Small intestine (tissue), 7 donors: ENCODE measurements at regions not wholly inside any gene's neighbourhood (a gene's known extent, or its start where the extent isn't known, plus 50 kb on each side); places are given as distances from the start of the nearest gene placed in this dataset.
"Not testable (repeated sequence)": the region's sequence is repeated elsewhere in the genome, so short reads cannot be mapped to it uniquely, and the experiment has no call there.

Source experiments
- DNase-seq, 2 donors: peaks; one replicate each; pipeline versions ENCODE4 v3.0.0 to v3.0.0-alpha.2; 2013
- FAIRE-seq: peaks from 2 replicates; lab custom pipeline; 2012; peaks lifted over from hg19 to GRCh38; lab: Jason Lieb, UNC
- H3K27ac ChIP-seq, 3 donors: one replicate each; pipeline ENCODE4 v1.5.1; 2013; ENCODE audit warnings: low read length in 2 of 3, mild to moderate bottlenecking in 2 of 3, control low read depth in 1 of 3, inconsistent platforms in 1 of 3, low read depth in 1 of 3, moderate library complexity in 1 of 3
- H3K27me3 ChIP-seq, 3 donors: one replicate each; pipeline ENCODE4 v1.6.1; 2013; ENCODE audit warnings: low read length in 3 of 3, inconsistent platforms in 1 of 3; ENCODE audit not compliant: control insufficient read depth in 3 of 3, insufficient read depth in 3 of 3
- H3K36me3 ChIP-seq, 3 donors: one replicate each; pipeline ENCODE4 v1.6.1; 2013; ENCODE audit warnings: low read length in 3 of 3, inconsistent platforms in 1 of 3, low read depth in 1 of 3, mild to moderate bottlenecking in 1 of 3, moderate library complexity in 1 of 3; ENCODE audit not compliant: control insufficient read depth in 3 of 3, insufficient read depth in 2 of 3
- H3K4me1 ChIP-seq, 3 donors: one replicate each; pipeline ENCODE4 v1.6.1; 2013; ENCODE audit warnings: low read length in 2 of 3, inconsistent platforms in 1 of 3, low read depth in 1 of 3, mild to moderate bottlenecking in 1 of 3, moderate library complexity in 1 of 3; ENCODE audit not compliant: control insufficient read depth in 3 of 3, insufficient read depth in 2 of 3
- H3K4me3 ChIP-seq, 3 donors: one replicate each; pipeline ENCODE4 v1.5.1; 2013; ENCODE audit warnings: low read length in 3 of 3, control low read depth in 1 of 3, inconsistent platforms in 1 of 3, low read depth in 1 of 3, mild to moderate bottlenecking in 1 of 3, moderate library complexity in 1 of 3
- H3K9me3 ChIP-seq, 2 donors: one replicate each; pipeline ENCODE4 v1.6.1; 2013; ENCODE audit warnings: low read depth in 1 of 2, low read length in 1 of 2; ENCODE audit not compliant: control insufficient read depth in 2 of 2, insufficient read depth in 1 of 2
- WGBS, 3 donors: extraction: QIAGEN DNeasy Blood & Tissue Kit; methylation state at CpG; one replicate each; pipeline ENCODE4 v1.1.7; 2013; 5-methylcytosine and 5-hydroxymethylcytosine counted together
- donor health status: healthy with polysubstance abuse.
- donor health status: control.
- donor health status: control.
- donor health status: Bipolar disorder and iron deficiency.
- donor health status: healthy.

GRCh38 chr17:37859451-37859850 lies 64.8 kb upstream of the TBC1D3K start:
- FAIRE-seq (no peak), DNase-seq (no peak)
- Histone ChIP-seq H3K27ac (no peak overlapping the region), H3K9me3 (peaks cover 0 to 18% of the 10 kb centered on the region in 2 donors), H3K27me3 (peaks cover 0 to 2% (median 0%) of the 10 kb centered on the region in 3 donors), H3K4me1 (no peaks in the 10 kb centered on the region), H3K4me3 (no peak overlapping the region), H3K36me3 (no peaks in the 10 kb centered on the region)
- 90 to 97% (median 92%) methylated on average over 1 of the region's 1 CpG for WGBS, 3 donors

DNA sequence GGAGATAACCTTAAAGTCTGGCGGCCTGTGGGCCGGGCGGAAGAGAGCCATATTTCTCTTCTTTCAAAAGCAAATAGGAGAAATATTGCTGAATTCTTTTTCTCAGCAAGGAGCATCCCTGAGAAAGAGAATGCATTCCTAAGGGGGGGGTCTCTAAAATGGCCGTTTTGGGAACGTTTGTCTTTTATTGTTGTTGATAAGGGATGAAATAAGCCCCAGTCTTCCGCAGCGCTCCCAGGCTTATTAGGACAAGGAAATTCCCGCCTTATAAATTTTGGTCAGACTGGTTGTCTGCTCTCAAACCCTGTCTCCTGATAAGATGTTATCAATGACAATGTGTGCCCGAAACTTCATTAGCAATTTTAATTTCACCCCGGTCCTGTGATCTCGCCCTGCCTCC lies 65.8 kb upstream of the TBC1D3K start:
- H3K4me1 ChIP-seq, H3K4me3 ChIP-seq, DNase-seq, FAIRE-seq, H3K27ac ChIP-seq, H3K36me3 ChIP-seq, H3K27me3 ChIP-seq: not testable (repeated sequence)
- H3K9me3 ChIP-seq: peaks cover 0 to 18% of the 10 kb centered on the region in 2 donors
- 89 to 92% (median 89%) methylated on average over 11 of the region's 11 CpGs for WGBS, 3 donors

DNA sequence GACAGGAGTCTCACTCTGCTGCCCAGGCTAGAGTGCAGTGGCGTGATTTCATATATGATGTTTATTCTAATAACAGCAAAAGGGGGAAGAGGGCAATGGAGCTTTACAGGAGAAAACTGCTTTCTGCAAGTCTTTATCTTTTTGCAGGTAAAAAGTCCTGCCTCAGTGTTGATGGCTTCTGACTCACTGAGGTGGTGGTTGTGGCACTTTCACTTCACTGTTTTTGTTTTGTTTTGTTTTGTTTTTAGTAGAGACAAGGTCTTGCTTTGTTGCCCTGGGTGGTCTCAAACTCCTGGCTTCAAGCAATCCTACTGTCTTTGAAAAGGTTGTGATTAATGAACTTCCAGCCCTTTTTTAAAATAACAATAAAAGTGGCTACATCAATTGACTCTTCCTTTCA lies 68.0 kb upstream of the TBC1D3K start:
- Histone ChIP-seq H3K36me3 (no peaks in the 10 kb centered on the region), H3K27me3 (peaks cover 0 to 2% (median 0%) of the 10 kb centered on the region in 3 donors), H3K4me3 (no peak overlapping the region), H3K27ac (no peak overlapping the region), H3K9me3 (peaks cover 0 to 18% of the 10 kb centered on the region in 2 donors), H3K4me1 (no peaks in the 10 kb centered on the region)
- 81 to 100% (median 94%) methylated on average over 1 of the region's 1 CpG for WGBS, 3 donors
- no peak for DNase-seq
- no peak for FAIRE-seq

DNA sequence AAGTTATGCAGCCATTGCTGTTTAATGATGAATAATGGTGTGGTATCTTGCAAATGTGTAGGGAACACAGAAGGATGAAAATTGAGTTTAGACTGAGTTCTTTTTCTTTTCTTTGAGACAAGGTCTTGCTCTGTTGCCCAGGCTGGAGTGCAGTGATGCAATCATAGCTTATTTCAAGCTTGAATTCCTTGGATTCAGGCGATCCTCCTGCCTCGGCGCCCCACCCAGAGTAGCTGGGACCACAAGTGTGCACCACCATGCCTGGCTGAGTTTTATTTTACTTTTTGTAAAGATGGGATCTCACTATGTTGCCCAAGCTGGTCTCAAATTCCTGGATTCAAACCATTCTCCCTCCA lies 74.6 kb upstream of the TBC1D3K start:
- Histone ChIP-seq H3K27me3 (peaks cover 0 to under 1% (median 0%) of the 10 kb centered on the region in 3 donors), H3K9me3 (no peaks in the 10 kb centered on the region), H3K4me3 (no peak overlapping the region), H3K27ac (no peak overlapping the region), H3K4me1 (no peaks in the 10 kb centered on the region), H3K36me3 (no peaks in the 10 kb centered on the region)
- WGBS, 3 donors: 87 to 93% (median 89%) methylated on average over 3 of the region's 3 CpGs
- FAIRE-seq: no peak
- DNase-seq: no peak

DNA sequence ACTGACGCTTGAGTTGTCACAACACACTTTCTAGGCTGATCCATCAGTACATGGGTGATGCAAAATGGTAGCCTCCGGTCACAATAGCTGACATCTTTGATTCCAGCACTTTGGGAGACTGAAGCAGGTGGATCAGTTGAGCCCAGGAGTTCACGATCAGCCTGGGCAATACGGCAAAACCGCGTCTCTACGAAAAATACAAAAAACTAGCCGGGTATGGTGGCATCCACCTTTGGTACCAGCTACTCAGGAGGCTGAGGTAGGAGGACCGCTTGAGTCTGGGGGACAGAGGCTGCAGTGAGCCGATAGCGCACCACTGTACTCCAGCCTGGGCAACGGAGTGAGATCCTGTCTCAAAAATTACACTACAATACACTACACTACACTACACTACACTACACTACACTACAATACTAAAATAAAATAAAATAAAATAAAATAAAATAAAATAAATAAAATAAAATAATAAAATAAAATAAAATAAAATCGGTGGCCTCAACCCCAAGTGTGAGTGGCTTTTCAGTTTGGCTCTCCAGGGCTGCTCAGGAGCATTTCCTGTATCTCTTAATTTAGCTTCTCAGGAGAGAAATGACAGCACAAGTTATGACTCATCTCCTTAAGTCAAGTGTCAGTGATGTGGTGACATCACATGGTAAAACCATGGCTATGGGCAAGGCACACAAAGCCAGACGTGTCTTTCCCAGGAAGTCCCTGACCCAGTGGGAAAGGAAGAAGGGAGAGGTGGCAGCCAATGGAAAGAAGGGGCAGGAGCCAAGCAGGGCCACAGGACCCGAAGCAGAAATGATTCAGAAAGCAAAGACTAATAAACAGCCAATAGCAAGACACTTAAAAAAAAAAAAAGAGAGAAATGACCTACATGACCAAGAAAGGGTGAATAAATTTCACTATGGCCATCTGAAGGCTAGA lies 75.3 kb upstream of the TBC1D3K start:
- DNase-seq (peak in 1 of 2 donors; percentile 11), FAIRE-seq (no peak)
- peaks cover 0 to 7% (median 0%) of the 10 kb centered on the region in 3 donors for H3K27me3 ChIP-seq
- 84% methylated on average over 15 of the region's 15 CpGs for WGBS, 3 donors
- H3K9me3 ChIP-seq: no peaks in the 10 kb centered on the region
- H3K4me1 ChIP-seq: no peaks in the 10 kb centered on the region
- H3K4me3 ChIP-seq: no peak overlapping the region
- H3K36me3 ChIP-seq: no peaks in the 10 kb centered on the region
- H3K27ac ChIP-seq: no peak overlapping the region

DNA sequence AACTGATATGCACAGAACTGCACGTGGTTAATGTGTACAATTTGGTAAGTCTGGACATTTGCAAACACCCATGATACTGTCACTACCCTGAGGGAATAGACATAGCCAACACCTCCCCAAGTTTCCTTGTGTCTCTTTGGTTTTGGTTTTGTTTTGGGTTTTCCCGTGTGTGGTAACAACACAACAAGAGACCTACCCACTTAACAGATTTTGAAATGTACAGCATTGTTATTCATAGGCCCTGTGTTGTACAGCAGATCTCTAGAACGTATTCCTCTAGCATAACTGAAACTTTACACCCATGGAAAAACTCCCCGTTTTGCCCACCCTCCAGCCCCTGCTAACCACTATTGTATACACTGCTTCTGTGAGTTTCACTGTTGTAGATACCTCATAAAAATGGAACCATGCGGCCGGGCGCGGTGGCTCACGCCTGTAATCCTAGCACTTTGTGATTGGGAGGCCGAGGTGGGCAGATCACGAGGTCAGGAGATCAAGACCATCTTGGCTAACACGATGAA lies 76.3 kb upstream of the TBC1D3K start:
- H3K4me3 ChIP-seq: no peak overlapping the region
- FAIRE-seq (no peak), DNase-seq (no peak)
- H3K9me3 ChIP-seq: no peaks in the 10 kb centered on the region
- 82 to 84% (median 82%) methylated on average over 12 of the region's 12 CpGs for WGBS, 3 donors
- no peaks in the 10 kb centered on the region for H3K4me1 ChIP-seq
- H3K27me3 ChIP-seq: peaks cover 0 to 10% (median 0%) of the 10 kb centered on the region in 3 donors
- no peaks in the 10 kb centered on the region for H3K36me3 ChIP-seq
- no peak overlapping the region for H3K27ac ChIP-seq

GRCh38 chr17:37847102-37847501 lies 77.1 kb upstream of the TBC1D3K start:
- no peak overlapping the region for H3K27ac ChIP-seq
- FAIRE-seq: no peak

GRCh38 chr17:37844977-37845293 lies 79.3 kb upstream of the TBC1D3K start:
- Histone ChIP-seq H3K36me3 (no peaks in the 10 kb centered on the region), H3K27me3 (peaks cover 0 to 10% (median 0%) of the 10 kb centered on the region in 3 donors), H3K4me3 (no peak overlapping the region), H3K27ac (no peak overlapping the region), H3K9me3 (no peaks in the 10 kb centered on the region), H3K4me1 (no peaks in the 10 kb centered on the region)
- WGBS, 3 donors: 45 to 53% (median 47%) methylated on average over 15 of the region's 15 CpGs
- DNase-seq: no peak
- no peak for FAIRE-seq

More at GRCh38 chr17:37847102-37847501, 77.1 kb upstream of the TBC1D3K start:
- Histone ChIP-seq H3K27me3 (peaks cover 0 to 10% (median 0%) of the 10 kb centered on the region in 3 donors), H3K4me1 (no peaks in the 10 kb centered on the region), H3K4me3 (no peak overlapping the region), H3K9me3 (no peaks in the 10 kb centered on the region), H3K36me3 (no peaks in the 10 kb centered on the region)
- 84 to 94% (median 87%) methylated on average over 7 of the region's 7 CpGs for WGBS, 3 donors
- DNase-seq: no peak
